CD1c-positive myeloid dendritic cell (primary cell): ENCODE measurements at regions not wholly inside any gene's neighbourhood (a gene's known extent, or its start where the extent isn't known, plus 50 kb on each side); places are given as distances from the start of the nearest gene placed in this dataset.

Source experiments
- DNase-seq: peaks from one replicate; pipeline ENCODE4 v3.0.0-alpha.2; 2016; ENCODE audit errors: extremely low spot score

DNA sequence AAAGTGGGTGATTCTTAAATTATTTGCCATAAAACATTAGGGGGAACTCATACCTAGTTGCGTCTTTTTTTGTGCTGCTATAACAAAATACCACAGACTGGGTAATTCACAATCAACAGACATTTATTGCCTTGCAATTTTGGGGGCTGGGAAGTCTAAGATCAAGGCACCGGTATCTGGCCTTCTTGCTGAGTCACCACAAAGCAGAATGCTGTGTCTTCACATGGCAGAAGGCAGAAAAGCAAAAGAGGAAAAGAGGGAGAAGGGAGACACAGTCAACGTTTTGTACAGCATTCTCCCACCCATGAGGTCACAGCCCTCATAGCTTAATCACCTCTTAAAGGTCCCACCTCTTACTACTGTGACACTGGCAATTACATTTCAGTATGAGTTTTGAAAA lies 291.0 kb downstream of the CHRM3 start:
- no peak for DNase-seq

DNA sequence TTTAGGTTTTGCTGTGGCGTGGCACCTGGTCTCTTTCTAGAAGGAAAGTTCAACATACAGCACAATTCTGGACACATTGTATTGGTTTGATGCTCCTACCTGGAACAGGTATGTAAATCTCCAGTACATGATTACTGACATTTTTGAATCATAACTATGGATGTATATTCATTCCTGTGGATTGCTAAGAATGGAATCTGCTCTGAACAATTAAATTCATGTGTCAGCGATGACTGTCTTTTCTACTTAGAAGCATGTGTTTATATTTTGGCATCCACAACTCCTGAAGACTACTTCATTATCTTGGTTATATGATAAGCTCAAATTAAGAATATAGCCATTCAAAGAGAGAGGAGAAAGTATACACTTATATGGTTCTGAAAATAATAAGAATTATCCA lies 291.8 kb downstream of the CHRM3 start:
- DNase-seq = no peak

DNA sequence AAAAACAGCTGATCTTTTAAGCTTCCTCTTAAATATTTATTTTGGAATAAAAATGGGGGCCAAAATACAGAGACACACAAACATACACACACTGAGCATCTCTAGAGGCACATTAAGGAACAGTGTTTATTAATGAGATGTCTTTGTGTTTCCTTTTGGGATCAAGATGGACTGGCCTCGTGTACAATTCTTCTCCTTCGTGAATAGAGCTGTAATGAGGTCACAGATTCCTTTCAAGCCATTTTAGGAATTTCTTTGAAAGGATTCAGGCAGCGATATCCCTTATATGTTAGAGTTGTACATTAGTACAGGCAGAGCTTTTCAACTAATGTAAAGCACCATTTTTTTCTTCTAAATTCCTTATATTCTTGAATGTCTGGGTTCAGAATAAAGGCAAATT lies 295.7 kb downstream of the CHRM3 start:
- DNase-seq = no peak

DNA sequence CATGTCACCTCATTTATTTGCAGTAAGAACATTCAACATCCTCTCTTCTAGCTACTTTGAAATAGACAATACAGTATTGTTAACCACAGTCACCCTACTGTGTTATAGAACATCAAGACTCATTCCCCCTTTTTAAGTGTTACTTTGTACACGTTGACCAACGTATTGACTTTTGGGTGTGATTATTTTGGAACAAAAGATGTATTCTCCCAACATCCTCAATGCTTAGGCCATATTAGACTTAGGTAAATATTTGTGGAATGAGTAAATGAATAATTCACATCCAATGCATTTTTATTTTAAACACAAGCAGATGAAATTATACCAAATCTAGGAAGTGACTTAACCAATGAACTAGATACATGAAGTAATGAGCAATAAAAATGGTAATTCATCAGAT lies 296.6 kb downstream of the CHRM3 start:
- DNase-seq = no peak

DNA sequence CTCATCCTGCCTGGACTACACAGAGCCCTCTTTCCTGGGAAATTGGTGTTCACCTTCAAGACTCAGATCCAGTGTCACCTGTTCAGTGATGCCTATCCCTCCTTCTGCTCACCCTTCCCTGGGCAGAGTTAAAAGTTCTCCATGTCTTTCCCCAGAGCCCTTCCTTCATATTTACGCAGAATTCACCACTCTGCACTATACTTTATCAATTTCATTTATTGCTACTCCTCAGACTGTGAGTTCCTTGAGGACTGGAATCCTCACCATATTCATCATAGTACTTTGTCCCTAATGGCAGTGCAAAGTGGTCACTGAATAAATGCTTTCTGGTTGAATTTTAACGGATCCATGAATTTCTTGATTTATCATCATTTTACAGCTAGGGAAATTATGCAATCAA lies 300.0 kb downstream of the CHRM3 start:
- DNase-seq = no peak

DNA sequence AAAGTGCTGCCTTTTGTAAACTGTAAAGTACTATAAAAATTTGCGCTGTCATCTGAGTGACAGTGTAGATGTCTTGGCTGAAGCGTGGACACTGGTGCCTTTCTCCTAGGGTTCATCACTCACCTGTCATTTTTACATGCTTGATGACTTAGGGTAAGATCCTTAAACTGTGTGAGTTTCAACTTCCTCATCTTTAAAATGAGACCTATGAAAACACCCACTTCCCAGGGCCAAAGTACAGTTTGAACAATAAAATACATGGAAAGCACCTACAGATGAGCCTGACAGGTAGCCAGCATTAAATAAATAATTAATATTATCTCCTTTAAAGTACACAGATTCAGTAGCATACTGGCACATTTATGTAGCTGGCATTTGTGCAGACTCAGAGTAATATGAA lies 309.9 kb downstream of the CHRM3 start:
- DNase-seq = no peak

DNA sequence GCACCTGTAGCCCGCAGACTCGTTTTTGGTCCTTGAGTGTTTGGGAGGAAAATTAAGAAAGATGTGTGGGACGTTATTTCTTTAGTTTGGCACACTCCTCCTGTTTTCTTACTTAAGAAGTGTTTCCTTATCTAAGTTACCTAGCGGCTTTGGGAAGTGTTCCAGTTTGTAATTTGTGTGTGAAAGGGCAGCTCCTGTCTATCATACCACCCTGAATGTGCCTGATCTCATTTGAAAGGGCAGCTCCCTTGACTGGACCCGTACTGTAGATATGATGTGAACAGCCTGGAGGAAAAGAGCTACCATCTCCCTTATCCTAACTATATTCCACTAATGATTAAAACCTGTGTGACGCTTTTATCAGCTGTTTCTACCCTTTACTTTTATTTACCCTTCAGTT lies 314.3 kb downstream of the CHRM3 start:
- DNase-seq = no peak

DNA sequence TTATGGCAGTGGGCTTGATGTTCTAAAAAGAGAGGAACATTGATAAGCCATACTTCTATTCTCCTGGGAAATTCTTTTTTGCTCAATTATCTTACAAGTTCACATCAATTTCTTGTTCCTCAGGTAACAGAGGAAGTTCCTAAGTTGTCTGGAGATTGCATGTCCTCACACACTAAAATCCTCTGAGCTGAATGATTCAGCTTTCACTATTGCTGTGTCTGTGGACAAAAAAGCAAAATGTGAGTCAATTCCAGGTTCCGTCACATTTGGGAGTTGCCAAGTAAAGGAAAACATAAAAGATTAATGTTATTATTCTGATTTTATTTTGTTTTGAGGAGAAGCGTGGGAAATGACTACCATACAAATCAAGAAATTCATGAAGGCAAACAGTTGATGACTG lies 316.7 kb downstream of the CHRM3 start:
- no peak for DNase-seq

DNA sequence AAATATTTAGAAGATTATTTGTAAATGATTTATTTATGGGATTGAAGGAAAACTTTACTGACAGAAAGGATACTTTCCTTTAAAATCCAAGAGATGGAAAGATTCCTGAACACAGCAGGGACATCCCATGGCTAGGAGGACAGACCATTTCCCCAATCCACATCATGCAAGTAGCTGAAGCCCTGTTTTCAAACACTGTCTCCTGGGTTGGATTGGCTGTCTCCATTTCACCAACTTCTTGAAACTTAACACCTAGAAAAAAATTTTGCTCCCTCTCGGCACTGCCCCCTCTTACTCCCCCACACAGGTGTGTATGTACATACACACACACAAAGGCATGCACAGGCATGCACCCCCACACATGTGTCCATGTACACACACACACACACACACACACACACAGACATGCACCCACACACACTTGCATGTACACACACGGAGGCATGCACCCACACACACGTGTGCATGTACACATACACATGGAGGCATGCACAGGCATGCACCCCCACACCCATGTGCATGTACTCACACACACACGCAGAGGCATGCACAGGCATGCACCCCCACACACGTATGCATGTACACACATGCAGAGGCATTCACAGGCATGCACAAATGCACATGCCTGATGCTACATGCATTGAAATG lies 320.0 kb downstream of the CHRM3 start:
- no peak for DNase-seq

DNA sequence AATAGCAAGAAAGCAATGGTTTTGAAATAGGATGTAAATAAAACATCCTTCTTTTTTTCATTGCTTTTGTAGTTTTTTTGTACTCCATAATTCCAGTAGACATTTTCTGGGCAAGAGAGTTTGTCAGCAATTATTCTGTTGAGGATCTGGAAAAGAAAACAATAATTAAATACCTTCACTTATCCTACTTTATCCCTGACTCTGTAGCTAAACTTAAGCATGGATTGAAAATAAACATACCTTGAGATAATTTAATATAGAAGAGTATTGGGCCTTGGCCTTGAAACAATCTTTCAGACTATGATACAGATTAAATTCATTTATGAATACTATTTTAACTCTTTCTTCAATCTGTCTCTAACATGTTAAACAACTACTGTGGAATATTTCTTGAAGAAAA lies 321.2 kb downstream of the CHRM3 start:
- DNase-seq = no peak

DNA sequence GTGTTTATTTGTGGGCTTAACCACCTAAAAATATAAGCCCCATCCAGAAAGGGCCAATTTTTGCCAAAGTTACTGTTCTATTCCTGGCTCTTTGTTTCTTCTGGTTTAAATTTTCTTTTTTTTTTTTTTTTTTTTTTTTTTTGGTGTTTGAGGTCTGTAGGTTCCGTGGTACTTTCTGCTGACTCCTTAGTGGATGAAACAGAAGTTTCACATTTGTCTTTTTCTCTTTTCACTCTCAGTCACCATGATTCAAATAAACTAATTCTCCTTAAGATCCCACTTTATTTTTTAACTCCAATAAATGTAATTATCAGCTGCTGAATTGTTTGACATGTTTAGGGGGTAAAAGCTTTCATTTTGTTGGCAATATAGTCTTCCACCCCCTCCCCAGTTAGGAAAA lies 322.3 kb downstream of the CHRM3 start:
- no peak for DNase-seq

DNA sequence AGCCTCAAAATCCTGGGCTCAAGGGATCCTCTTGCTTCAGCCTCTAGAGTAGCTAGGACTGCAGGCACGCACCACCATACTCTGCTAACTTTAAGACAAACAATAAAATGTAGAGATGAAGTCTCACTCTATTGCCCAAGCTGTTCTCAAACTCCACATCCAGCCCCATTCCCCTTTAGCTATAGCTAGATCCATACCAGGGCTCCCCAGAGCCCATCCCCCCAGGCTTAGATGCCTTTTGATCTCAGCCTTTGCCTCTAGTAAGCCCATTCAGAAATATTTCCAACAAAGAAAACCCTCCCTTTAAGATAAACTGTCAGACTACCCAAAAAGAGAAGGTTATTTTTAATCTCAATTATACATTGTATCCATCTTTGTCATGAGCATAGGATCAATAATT lies 325.4 kb downstream of the CHRM3 start:
- DNase-seq = no peak

DNA sequence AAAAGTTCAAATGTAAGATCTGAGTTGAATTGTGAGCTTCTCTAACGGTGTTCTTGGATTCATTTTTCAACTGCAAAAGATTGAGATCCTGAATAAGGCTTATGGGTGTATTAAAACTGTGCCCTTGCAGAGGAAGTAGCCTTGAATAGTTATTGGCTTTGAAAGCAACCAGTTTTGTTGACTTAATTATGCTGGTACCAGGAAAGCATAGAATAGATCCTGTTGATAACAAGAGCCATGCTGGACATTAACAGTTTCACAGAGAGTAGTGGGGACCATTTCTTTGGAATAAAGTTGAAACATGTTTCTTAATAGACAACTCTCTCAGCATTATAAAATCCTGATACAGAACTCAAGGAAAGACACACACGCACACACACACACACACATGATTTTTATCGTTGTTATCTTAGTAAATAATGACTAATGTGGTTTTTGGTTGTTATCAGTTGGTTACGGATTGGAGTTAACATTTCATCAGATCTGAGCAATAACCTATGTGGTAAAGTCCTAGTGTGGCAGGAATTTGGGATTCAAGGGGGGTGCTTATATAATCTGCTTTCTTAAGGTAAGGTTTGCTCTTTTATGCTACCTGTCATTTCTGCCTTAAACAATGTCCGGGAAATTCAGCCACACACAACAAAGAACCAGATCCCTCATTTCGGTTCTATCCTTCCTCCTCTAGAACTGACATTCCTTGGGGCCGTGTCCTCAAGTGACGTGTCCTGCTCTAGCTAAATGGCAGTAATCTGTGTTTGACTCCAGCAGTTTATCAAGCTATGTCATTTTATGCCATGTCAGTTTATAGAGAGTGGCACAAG lies 330.9 kb downstream of the CHRM3 start:
- DNase-seq = no peak

DNA sequence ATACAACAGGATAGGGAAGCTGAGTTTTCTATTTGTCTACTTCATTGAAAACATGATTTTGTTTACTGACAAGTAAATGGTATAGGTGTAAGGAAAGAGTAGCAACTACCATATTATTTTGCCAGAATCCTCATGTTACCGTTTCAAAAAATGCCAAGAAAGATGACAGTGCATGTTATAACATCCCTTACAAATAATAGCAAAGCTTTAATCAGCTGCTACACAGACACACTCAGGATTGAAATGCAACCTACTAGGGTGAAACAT lies 331.5 kb downstream of the CHRM3 start:
- DNase-seq = no peak

DNA sequence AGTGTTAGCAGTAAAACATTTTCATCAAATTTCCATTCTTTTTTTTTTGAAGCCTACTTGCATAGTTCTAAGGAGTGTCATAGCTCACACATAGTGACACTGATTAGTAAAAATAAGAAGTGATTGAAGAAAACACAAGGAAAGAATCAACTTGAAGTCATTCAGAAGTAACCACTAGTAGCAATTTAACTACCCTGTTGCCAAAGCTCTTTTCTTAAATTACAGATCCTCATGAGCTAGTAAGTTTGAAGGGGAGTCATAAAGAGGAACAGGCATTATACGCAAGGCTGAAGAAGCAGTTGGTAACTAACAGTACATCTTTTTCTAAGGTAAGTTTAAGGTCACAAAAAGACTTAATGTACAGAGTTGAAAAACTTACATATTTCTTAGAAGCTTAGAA lies 332.2 kb downstream of the CHRM3 start:
- peak; percentile 7 for DNase-seq

DNA sequence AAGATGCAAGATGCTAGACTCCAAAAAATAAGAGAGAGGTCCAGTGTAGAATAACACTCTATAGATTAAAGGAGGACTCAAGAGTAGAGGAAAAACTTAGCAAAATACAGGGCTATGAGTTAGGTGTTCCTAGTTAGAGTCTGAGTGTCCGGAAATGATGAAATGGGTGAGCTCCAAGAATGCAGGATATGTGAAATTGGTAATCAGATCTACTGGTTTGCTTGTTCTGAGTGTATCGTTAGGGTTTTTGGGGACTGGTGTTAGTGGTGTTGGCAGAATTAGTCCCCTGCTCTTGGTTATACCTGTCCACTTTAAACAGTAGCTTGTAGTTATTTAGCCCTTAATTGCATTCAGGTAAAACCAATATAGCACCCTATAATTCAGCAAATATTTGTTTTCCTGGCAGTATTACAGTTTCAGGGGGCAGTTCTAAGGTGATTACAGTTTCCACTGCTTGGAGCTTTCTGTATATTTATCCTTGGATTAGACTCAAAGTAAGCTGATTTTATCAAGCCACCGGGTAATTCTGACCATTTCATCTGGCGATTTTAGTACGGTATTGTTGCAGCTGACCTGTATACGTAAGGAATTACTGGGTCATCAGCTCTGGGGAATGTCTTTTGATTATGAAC lies 332.7 kb downstream of the CHRM3 start:
- DNase-seq = peak; percentile 12

DNA sequence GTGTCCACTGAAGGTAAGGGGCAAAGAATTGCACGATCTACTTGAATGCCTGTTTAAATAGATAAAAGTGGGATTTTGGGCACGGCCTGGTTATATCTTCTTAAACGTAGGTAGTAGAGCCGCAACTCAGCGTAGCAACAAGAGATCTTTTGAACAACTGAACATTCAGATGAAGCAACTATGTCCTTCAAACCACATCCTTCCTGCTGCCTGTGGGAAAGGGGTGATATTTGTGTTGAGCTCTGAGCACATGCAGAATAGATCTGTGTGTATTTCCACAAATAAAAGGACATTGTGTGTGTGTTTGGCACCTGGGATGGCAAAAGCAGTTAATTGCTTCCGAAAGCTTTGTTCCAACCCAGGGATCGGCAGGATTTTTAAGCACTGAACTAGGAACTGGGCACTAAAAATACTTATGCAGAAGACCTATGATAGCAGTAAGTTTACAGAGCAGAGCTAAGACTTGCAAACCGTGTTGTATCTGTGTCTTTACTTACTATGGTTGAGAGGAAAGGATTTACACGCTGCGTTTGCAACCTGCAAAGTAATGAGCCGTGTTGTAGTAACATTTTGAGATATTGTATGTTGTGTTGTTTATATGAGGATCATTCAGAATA lies 333.4 kb downstream of the CHRM3 start:
- DNase-seq = peak; percentile 24

DNA sequence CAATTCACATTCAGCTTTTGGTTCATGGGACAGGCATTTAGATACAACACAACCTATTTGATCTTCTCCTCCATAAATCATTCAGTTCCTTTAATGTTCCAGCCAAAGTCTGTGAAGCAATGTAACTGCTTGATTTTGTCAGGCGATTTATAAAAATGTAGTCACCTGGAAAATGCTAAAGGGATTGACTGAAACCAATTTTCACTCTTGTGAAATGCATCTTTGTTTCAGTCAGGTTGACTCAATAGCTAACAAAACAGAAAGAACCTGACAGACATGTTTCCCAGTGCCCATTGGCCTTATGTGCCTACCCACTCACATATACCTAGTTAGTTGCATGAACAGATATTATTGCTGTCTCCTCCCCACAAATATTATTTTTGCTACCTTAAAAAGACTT lies 335.7 kb downstream of the CHRM3 start:
- DNase-seq = no peak

DNA sequence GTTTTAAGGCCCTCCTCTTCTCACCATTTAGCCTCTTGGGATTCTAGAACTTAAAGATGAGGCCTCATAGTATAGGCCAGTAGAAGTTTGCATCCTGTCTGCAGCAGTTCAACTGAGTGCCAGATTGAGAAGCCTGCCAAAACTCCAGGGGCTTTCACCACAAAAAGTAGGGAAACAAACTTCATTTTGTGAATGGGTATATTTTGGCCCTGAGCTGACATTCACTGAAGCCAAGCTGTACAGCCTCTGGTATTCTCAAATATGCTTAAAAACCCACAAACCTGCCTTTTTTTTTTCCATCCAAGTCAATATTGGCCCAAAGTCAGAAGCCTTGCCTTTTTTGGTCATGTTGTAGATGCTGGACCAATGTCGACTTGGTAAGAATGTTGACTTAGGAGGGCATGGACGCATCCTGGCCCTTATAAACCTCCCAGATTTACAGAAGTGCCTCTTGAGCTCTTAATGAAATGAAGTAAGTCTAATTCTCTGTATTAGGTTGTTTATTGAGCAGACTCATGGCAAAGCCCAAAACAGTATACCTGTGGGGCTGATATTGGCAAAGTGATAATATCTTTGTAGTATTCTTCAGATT lies 337.5 kb downstream of the CHRM3 start:
- no peak for DNase-seq

DNA sequence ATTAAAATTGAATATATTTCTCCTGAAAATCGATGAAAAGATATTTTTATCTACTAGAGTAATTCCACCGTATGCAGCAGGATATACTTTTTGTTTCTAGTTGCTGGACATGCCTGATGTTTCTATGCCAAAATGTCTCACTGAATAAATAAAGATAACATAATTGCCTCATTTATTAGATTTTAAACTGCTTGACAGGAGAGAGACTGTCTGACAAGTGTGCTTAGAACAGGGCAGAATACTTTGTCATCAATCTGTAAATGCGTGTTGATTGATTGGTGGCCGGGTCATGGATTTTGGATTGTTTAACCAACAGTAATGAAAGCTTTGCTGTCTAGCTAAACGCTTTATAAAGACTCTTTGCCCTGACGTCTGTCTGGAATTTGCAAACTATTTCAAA lies 339.0 kb downstream of the CHRM3 start:
- no peak for DNase-seq

DNA sequence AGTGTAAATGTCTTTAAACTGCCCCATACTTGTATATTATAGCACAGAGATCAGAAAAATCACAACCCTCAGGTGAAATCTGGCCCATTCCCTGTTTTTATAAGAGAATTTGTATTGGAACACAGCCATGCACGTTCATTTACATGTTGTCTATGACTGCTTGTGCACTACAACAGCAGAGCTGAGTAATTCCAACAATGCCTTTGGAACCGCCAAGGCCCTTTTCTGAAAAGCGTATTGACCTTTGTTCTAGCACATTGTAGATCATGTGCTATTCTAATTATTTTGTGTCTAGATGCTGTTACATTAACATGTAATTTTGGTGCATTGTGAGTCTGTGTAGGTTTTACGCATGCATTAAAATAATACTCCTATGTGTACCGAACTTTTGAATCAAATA lies 339.6 kb downstream of the CHRM3 start:
- DNase-seq = no peak

DNA sequence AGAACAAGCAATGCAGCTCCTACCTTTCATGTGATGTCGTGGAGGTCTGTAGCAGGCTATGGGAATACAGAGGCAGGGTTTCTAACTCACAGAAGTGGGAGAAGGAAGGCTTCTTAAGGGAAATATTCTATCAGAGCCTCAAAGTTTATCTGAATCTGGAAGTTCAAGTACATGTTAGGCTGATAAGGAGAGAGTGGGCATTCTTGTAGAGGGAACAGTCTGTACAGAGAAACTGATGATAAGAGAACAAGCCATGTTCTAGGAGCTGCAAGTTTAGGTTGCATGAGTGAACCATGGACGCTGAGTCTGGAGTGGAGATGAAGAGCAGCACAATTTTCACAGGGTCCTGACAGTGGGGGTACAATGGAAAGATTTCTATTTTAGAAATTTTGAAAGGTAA lies 344.0 kb downstream of the CHRM3 start:
- no peak for DNase-seq
